Keratinocyte (primary cell): ENCODE measurements at regions not wholly inside any gene's neighbourhood (a gene's known extent, or its start where the extent isn't known, plus 50 kb on each side); places are given as distances from the start of the nearest gene placed in this dataset.

Experiments used
- DNase-seq: peaks from one replicate; pipeline ENCODE4 v3.0.0-alpha.2; 2011; ENCODE audit warnings: low read depth, missing footprints, low spot score
- FAIRE-seq: peaks from 2 replicates; lab custom pipeline; 2011; peaks lifted over from hg19 to GRCh38; lab: Jason Lieb, UNC
- H2AFZ ChIP-seq: 2 replicates; pipeline ENCODE4 v1.6.0; 2012; ENCODE audit warnings: low read length, control low read depth, inconsistent platforms; ENCODE audit not compliant: control insufficient read depth
- H3K27ac ChIP-seq: 2 replicates; pipeline ENCODE4 v1.5.1; 2011; ENCODE audit warnings: low read length; ENCODE audit not compliant: control insufficient read depth, insufficient read depth
- H3K27me3 ChIP-seq: 3 replicates; pipeline ENCODE4 v1.6.0; 2011; ENCODE audit warnings: low read length; ENCODE audit not compliant: control insufficient read depth, insufficient read depth; ENCODE audit errors: extremely low read depth
- H3K36me3 ChIP-seq, 2 experiments: 2 replicates in 1 of 2; 3 replicates in 1 of 2; pipeline ENCODE4 v1.5.1; 2011; ENCODE audit warnings: low read length in 2 of 2, mild to moderate bottlenecking in 1 of 2; ENCODE audit not compliant: control insufficient read depth in 2 of 2, insufficient read depth in 2 of 2; ENCODE audit errors: extremely low read depth in 1 of 2
- H3K4me1 ChIP-seq: 3 replicates; pipeline ENCODE4 v1.5.1; 2011; ENCODE audit warnings: low read length; ENCODE audit not compliant: control insufficient read depth, insufficient read depth; ENCODE audit errors: extremely low read depth
- H3K4me2 ChIP-seq: 3 replicates; pipeline ENCODE4 v1.6.0; 2011; ENCODE audit warnings: low read depth, low read length; ENCODE audit not compliant: control insufficient read depth, insufficient read depth; ENCODE audit errors: extremely low read depth
- H3K4me3 ChIP-seq, 3 experiments: fragments of 200-600 bp in 1 of 3; sonication (generic) in 1 of 3; 2 replicates in 2 of 3; 3 replicates in 1 of 3; pipeline ENCODE4 v1.5.1; 2011 to 2016; ENCODE audit warnings: low read length in 3 of 3, mild to moderate bottlenecking in 3 of 3, control low read depth in 2 of 3, inconsistent platforms in 1 of 3, low read depth in 1 of 3, mixed read lengths in 1 of 3, mixed run types in 1 of 3, moderate library complexity in 1 of 3; ENCODE audit not compliant: control insufficient read depth in 2 of 3, insufficient read depth in 2 of 3; ENCODE audit errors: extremely low read depth in 1 of 3
- H3K79me2 ChIP-seq: 2 replicates; pipeline ENCODE4 v1.6.0; 2012; ENCODE audit warnings: low read length; ENCODE audit not compliant: control insufficient read depth, insufficient read depth
- H3K9ac ChIP-seq: 3 replicates; pipeline ENCODE4 v1.6.0; 2011; ENCODE audit warnings: low read length; ENCODE audit not compliant: control insufficient read depth, insufficient read depth; ENCODE audit errors: extremely low read depth
- H3K9me1 ChIP-seq: 3 replicates; pipeline ENCODE4 v1.6.0; 2011; ENCODE audit warnings: low read length; ENCODE audit not compliant: control insufficient read depth, insufficient read depth; ENCODE audit errors: extremely low read depth
- H3K9me3 ChIP-seq: 2 replicates; pipeline ENCODE4 v1.5.1; 2012; ENCODE audit warnings: low read depth, low read length; ENCODE audit not compliant: control insufficient read depth
- H4K20me1 ChIP-seq: 3 replicates; pipeline ENCODE4 v1.6.0; 2011; ENCODE audit warnings: low read length; ENCODE audit not compliant: control insufficient read depth, insufficient read depth; ENCODE audit errors: extremely low read depth
- EZH2 ChIP-seq: IDR thresholded peaks from one replicate; pipeline ENCODE4 v1.6.1; 2012; ENCODE audit warnings: inconsistent platforms, mild to moderate bottlenecking, low read length, moderate library complexity
- dilution Hi-C: fragments of 300-500 bp; cut with MboI; formaldehyde crosslinking; loops from one replicate; pipeline ENCODE4 v1.7.0; 2020; ENCODE audit warnings: low sequenced_read_pairs; ENCODE audit not compliant: extremely low pct_ligation_motif_present
- TF ChIP-seq, protein P1 (sequence below), 3 experiments: IDR thresholded peaks in 1 of 3; conservative IDR thresholded peaks in 1 of 3; optimal IDR thresholded peaks in 1 of 3; 2 replicates in 2 of 3; 3 replicates in 1 of 3; pipeline versions ENCODE3 to v1.5.1; 2011; ENCODE audit warnings: low read length in 3 of 3, mild to moderate bottlenecking in 3 of 3, moderate library complexity in 2 of 3, control low read depth in 1 of 3, inconsistent platforms in 1 of 3; ENCODE audit not compliant: insufficient read depth in 2 of 3; ENCODE audit errors: extremely low read depth in 1 of 3

DNA sequence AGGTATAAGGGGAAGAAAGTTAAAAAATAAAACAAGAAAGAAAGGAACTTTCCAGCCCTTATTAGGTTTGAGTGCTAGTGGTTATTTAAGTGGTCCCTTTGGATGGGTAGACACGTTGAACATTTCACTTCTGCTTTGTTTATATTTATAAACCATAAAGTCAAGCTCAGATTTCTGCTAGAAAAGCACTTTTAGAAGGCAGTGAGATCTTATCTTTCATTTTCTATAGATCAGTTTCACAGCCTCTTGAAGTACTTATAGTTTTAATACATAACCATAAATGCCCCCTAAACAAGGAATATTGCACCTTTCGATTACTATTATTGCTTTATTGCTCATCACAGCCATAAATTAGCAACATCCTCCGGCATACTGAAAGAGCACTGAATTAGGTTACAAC lies 446.8 kb upstream of the PLXNA2 start:
- H3K9me3 ChIP-seq: no peaks in the 10 kb centered on the region
- H3K4me1 ChIP-seq: no peaks in the 10 kb centered on the region
- H3K27ac ChIP-seq: no peak overlapping the region
- no peak for TF ChIP-seq EZH2
- TF ChIP-seq, protein P1, sequence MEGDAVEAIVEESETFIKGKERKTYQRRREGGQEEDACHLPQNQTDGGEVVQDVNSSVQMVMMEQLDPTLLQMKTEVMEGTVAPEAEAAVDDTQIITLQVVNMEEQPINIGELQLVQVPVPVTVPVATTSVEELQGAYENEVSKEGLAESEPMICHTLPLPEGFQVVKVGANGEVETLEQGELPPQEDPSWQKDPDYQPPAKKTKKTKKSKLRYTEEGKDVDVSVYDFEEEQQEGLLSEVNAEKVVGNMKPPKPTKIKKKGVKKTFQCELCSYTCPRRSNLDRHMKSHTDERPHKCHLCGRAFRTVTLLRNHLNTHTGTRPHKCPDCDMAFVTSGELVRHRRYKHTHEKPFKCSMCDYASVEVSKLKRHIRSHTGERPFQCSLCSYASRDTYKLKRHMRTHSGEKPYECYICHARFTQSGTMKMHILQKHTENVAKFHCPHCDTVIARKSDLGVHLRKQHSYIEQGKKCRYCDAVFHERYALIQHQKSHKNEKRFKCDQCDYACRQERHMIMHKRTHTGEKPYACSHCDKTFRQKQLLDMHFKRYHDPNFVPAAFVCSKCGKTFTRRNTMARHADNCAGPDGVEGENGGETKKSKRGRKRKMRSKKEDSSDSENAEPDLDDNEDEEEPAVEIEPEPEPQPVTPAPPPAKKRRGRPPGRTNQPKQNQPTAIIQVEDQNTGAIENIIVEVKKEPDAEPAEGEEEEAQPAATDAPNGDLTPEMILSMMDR (optimal IDR thresholded peaks at IDR 0.05 in 1 of 3, IDR thresholded peaks at IDR 0.05 in 1 of 3, conservative IDR thresholded peaks at IDR 0.05 in 1 of 3; ENCODE audit: extremely low read depth in 1 of 3, insufficient read depth in 2 of 3, low read length in 3 of 3): no peak
- H3K9ac ChIP-seq: no peak overlapping the region
- no peak overlapping the region for H3K4me2 ChIP-seq
- no peak for FAIRE-seq
- no peaks in the 10 kb centered on the region for H4K20me1 ChIP-seq
- no peaks in the 10 kb centered on the region for H3K27me3 ChIP-seq
- no peak overlapping the region for H2AFZ ChIP-seq
- DNase-seq: no peak
- no peaks in the 10 kb centered on the region for H3K9me1 ChIP-seq
- H3K36me3 ChIP-seq: no peaks in the 10 kb centered on the region
- dilution Hi-C loops: no loop called here
- H3K4me3 ChIP-seq: no peak overlapping the region
- no peaks in the 10 kb centered on the region for H3K79me2 ChIP-seq

DNA sequence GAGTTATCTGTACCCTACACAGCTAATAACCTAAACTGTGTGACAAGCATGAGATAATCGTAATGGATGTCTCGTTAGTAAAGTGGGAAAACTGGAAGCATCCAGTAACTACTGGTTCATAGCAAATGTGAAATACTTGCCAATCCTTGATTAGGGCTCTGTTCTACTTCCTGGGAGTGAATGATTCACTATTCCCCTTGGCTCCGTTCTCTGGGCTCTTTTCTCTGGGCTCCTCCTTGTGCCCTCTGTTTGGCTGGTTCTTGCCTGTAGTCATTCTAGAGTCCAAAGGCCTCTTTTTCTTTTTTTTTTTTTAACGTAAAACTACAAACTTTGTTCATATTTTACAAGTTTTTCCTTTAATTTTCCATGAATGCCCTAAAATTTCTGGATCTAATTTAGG lies 465.8 kb upstream of the PLXNA2 start:
- DNase-seq (no peak), FAIRE-seq (peak; percentile 53)
- Histone ChIP-seq H3K27me3 (no peaks in the 10 kb centered on the region), H3K4me1 (no peaks in the 10 kb centered on the region), H3K4me3 (no peak overlapping the region), H3K9me3 (no peaks in the 10 kb centered on the region), H3K9me1 (no peaks in the 10 kb centered on the region), H2AFZ (no peak overlapping the region), H3K36me3 (no peaks in the 10 kb centered on the region), H4K20me1 (no peaks in the 10 kb centered on the region), H3K4me2 (no peak overlapping the region), H3K79me2 (no peaks in the 10 kb centered on the region), H3K9ac (no peak overlapping the region), H3K27ac (no peak overlapping the region)
- TF ChIP-seq, protein P1 (optimal IDR thresholded peaks at IDR 0.05 in 1 of 3, IDR thresholded peaks at IDR 0.05 in 1 of 3, conservative IDR thresholded peaks at IDR 0.05 in 1 of 3; ENCODE audit: extremely low read depth in 1 of 3, insufficient read depth in 2 of 3, low read length in 3 of 3): no peak
- TF ChIP-seq EZH2: no peak
- dilution Hi-C loops: no loop called here
